Neutrophil (primary cell): ENCODE measurements at regions not wholly inside any gene's neighbourhood (a gene's known extent, or its start where the extent isn't known, plus 50 kb on each side); places are given as distances from the start of the nearest gene placed in this dataset.

ENCODE experiments used
- H3K27ac ChIP-seq: fragments of 200-600 bp; sonication (generic); 2 replicates; pipeline ENCODE4 v1.5.1; 2016; ENCODE audit warnings: mild to moderate bottlenecking, moderate library complexity
- H3K27me3 ChIP-seq: fragments of 200-600 bp; sonication (generic); 2 replicates; pipeline ENCODE4 v1.6.0; 2016; ENCODE audit warnings: mild to moderate bottlenecking
- H3K36me3 ChIP-seq: fragments of 200-600 bp; sonication (generic); 2 replicates; pipeline ENCODE4 v1.5.1; 2017
- H3K4me1 ChIP-seq, 2 experiments: fragments of 200-600 bp in 1 of 2; sonication (generic) in 1 of 2; 1 replicate in 1 of 2; 2 replicates in 1 of 2; pipeline versions ENCODE4 v1.5.1 to v1.6.1; 2013 to 2016; ENCODE audit warnings: low read depth in 1 of 2, low read length in 1 of 2, mild to moderate bottlenecking in 1 of 2, moderate library complexity in 1 of 2; ENCODE audit not compliant: control insufficient read depth in 1 of 2, insufficient read depth in 1 of 2
- H3K4me3 ChIP-seq, 2 experiments: fragments of 200-600 bp in 1 of 2; sonication (generic) in 1 of 2; 1 replicate in 1 of 2; 2 replicates in 1 of 2; pipeline ENCODE4 v1.5.1; 2013 to 2016; ENCODE audit warnings: low read depth in 1 of 2, low read length in 1 of 2, mild to moderate bottlenecking in 1 of 2, moderate library complexity in 1 of 2
- H3K9me3 ChIP-seq: fragments of 200-600 bp; sonication (generic); 2 replicates; pipeline ENCODE4 v1.5.1; 2016
- CTCF ChIP-seq: fragments of 200-600 bp; sonication (generic); IDR thresholded peaks from 2 replicates; pipeline ENCODE4 v1.5.1; 2016; ENCODE audit warnings: antibody characterized with exemption

- Histone ChIP-seq H3K27ac (no peak overlapping the region), H3K9me3 (no peaks in the 10 kb centered on the region), H3K4me3 (no peak overlapping the region), H3K36me3 (no peaks in the 10 kb centered on the region), H3K4me1 (no peaks in the 10 kb centered on the region), H3K27me3 (no peaks in the 10 kb centered on the region)
- no peak for TF ChIP-seq CTCF
Measured at GRCh38 chr1:87930796-87931195, 602.1 kb downstream of the LMO4 start.

- Histone ChIP-seq H3K27ac (no peak overlapping the region), H3K36me3 (no peaks in the 10 kb centered on the region), H3K9me3 (no peaks in the 10 kb centered on the region), H3K4me1 (no peaks in the 10 kb centered on the region), H3K27me3 (no peaks in the 10 kb centered on the region), H3K4me3 (no peak overlapping the region)
- TF ChIP-seq CTCF, result no peak
Measured at GRCh38 chr1:87933171-87933570, 604.5 kb downstream of the LMO4 start.

- H3K27me3 ChIP-seq, result no peaks in the 10 kb centered on the region
- TF ChIP-seq CTCF, result no peak
- no peaks in the 10 kb centered on the region for H3K36me3 ChIP-seq
- H3K4me1 ChIP-seq, result no peaks in the 10 kb centered on the region
- H3K9me3 ChIP-seq, result no peaks in the 10 kb centered on the region
- no peak overlapping the region for H3K27ac ChIP-seq
- H3K4me3 ChIP-seq, result no peak overlapping the region
Measured at GRCh38 chr1:87935130-87935529, 606.5 kb downstream of the LMO4 start.

GRCh38 chr1:87937831-87938395 lies 609.2 kb downstream of the LMO4 start:
- Histone ChIP-seq H3K36me3 (no peaks in the 10 kb centered on the region), H3K9me3 (no peaks in the 10 kb centered on the region), H3K4me1 (no peaks in the 10 kb centered on the region), H3K27ac (no peak overlapping the region), H3K27me3 (no peaks in the 10 kb centered on the region), H3K4me3 (no peak overlapping the region)
- no peak for TF ChIP-seq CTCF

- TF ChIP-seq CTCF, result no peak
- Histone ChIP-seq H3K27me3 (no peaks in the 10 kb centered on the region), H3K27ac (no peak overlapping the region), H3K4me3 (no peak overlapping the region), H3K9me3 (no peaks in the 10 kb centered on the region), H3K4me1 (no peaks in the 10 kb centered on the region), H3K36me3 (no peaks in the 10 kb centered on the region)
Measured at GRCh38 chr1:87938631-87939030, 610.0 kb downstream of the LMO4 start.

- TF ChIP-seq CTCF, result no peak
- H3K4me3 ChIP-seq, result no peak overlapping the region
- H3K4me1 ChIP-seq, result no peaks in the 10 kb centered on the region
- no peak overlapping the region for H3K27ac ChIP-seq
- no peaks in the 10 kb centered on the region for H3K27me3 ChIP-seq
- H3K9me3 ChIP-seq, result no peaks in the 10 kb centered on the region
- H3K36me3 ChIP-seq, result no peaks in the 10 kb centered on the region
Measured at GRCh38 chr1:87939444-87939843, 610.8 kb downstream of the LMO4 start.
